OCI-M1 (cell line): ENCODE measurements at regions not wholly inside any gene's neighbourhood (a gene's known extent, or its start where the extent isn't known, plus 50 kb on each side); places are given as distances from the start of the nearest gene placed in this dataset.
"Not testable (repeated sequence)": the region's sequence is repeated elsewhere in the genome, so short reads cannot be mapped to it uniquely, and the experiment has no call there.

Experiments
- DNase-seq: peaks from one replicate; lab custom pipeline; 2025; lab: John Stamatoyannopoulos, UW

- DNase-seq = no peak
These were observed 118.2 kb upstream of the SLC5A12 start for GRCh38 chr11:26839911-26840698.

DNA sequence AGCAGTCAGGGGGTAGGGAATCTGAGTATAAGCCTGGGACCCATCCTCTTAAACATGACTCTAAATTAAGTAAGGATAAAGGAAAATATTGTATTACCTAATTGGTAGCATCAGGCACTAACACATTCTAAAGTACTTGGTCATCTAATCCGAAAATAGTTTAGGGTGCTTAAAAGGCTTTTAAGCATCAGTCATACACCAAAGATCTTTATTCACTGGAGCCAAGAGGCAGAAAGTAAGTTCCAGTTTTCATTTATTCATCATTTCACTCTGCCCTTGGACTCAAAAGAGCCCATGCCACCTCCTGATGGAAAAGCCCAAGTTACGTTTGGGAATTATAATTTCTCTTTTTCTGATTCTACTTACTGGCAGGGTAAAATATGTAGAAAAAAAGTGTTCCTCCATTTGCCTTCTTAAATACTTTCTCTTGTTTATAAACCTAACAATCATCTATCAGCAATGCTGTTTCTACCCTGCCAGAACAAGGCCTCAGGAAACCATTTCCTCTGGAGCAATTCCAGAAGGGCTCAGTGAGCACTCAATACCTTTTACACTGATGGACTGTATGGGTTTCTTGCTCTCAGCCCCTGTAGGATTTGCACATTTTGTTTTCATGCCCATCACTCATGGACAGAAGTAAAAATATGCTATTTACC lies 120.1 kb upstream of the SLC5A12 start:
- DNase-seq = no peak

DNA sequence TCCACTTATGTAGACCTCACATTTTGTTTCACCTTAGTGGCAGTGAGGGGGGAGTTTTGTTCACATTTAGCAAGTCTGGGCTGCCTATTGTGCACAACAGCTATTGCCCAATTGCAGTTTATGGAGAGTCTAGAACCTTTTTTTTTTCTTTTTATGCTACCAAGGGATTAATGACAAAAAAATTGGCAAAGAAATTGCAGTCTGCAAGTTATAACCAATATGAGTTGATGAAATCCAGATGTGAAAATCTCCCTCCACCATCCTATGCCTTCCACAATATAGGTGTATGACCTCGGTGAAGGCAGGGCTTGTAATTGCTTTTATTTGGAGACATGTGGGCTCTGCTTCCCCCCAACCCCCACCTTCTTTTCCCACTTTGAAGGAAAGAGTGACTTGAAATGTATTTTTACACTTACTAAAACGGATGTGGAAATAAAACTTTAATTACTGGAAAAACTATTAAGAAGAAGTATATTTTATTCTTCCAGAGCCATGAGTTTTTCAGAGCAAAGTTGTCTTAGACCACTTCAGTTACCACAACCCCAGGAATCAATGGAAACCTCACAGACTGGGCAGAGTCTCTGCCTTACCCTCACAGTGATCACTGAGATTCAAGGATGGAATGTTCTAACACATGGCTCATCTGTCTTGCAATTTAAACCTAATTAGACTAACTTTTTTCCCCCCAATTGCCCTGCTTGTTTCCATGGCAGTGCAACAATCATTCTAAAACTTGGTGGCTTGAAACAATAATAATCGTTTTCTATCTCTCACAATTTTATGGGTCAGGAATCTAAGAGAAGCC lies 120.8 kb upstream of the SLC5A12 start:
- DNase-seq = no peak

- no peak for DNase-seq
These were observed 121.7 kb upstream of the SLC5A12 start for GRCh38 chr11:26843539-26843938.

- DNase-seq = no peak
These were observed 123.1 kb upstream of the SLC5A12 start for GRCh38 chr11:26844963-26845362.

- DNase-seq = no peak
These were observed 124.4 kb upstream of the SLC5A12 start for GRCh38 chr11:26846227-26846626.

DNA sequence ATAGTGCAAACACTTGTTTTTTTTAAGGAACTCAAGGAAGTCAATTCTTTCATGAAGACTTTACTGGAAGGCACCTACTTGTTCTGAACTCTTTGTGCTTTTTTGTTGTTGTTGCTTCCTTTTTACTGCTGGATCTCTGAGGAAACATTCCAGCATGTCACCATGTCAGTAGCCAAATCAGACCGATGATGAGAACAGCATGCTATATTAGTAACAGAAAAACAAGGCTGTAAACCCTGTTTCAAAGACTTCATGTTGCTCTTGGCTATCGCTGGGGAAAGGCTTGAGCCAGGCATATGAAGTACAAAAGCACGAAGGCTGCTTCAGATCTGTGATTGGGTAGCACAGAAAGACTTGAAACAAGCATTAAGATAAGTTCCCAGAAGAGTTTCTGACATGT lies 125.6 kb upstream of the SLC5A12 start:
- no peak for DNase-seq

DNA sequence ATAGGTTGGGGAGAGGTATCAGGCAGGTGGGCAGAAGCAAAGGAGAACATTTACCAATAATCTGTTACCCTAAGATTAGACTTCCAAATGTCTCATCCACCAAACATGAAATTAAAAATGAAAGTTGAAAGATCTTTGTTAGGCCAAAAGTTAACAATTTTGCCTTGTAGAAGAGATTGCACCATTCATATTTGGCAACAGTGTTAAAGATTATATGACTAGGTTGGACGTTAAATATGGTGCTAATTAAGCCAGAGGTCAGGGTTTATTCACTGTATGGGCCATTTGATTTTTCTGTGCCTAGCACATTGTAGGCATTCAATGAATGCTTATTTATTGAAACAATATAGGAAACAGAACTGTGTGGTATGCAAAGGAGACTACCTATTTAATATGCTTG lies 126.1 kb upstream of the SLC5A12 start:
- no peak for DNase-seq

GRCh38 chr11:26849036-26849435 lies 127.2 kb upstream of the SLC5A12 start:
- no peak for DNase-seq

GRCh38 chr11:26851291-26851690 lies 129.4 kb upstream of the SLC5A12 start:
- DNase-seq = no peak

DNA sequence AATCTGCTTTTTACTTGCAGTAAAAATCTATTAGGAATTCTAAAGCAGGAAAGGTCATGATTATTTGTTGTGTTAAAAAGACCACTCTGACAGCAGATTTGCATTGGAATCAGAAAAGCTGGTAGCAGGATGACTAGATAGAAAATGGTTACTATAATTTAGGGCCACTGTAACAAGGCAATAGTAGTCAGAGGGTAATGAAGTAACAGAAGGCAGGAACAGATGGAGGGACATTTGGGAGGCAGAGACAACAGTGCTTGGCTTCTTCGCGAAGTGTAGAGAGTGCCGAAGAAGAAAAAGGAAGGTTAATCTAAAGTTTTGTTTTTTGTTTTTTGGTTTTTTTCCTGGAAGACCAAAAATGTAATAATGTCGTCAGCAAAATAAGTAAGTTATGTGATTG lies 129.8 kb upstream of the SLC5A12 start:
- DNase-seq = no peak

DNA sequence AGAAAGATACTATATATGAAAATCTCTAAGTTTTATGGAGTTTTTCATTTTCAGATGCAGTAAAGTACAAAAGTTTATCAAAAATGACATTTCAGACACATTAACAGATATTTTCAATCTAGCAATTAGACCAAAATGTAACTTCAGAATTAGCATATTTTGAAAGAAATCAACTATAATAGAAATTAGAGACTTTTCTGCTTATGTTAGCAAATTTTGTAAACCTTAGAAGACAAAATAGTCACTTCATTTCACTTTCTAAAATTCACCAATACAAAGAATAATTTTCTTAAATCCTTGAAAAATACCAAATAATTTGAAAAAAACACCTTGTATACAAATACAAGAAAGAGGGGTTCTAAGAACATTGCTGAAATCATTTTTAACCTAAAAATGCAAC lies 135.8 kb upstream of the FIBIN start:
- DNase-seq = no peak

GRCh38 chr11:26859416-26859815 lies 134.5 kb upstream of the FIBIN start:
- no peak for DNase-seq

- DNase-seq = no peak
These were observed 133.7 kb upstream of the FIBIN start for GRCh38 chr11:26860091-26860780.

DNA sequence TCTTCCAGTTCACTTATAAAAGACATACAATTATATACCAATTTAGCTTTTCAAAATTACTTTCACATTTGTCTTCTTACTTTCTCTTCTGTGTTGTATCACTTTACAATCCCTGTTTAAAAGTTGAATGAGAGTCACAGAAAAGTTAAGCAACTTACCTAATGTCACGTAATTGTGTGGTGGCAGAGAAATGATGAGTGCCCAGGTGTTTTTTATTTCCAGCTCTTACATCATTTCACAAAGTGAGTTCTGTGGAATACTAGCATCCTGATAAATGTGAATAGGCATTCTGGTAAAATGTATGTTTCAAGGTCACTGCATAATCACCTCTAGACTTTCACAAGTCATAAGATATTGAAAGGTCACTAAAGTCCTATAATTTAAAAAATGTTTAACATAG lies 133.0 kb upstream of the FIBIN start:
- DNase-seq = no peak

GRCh38 chr11:26862801-26863200 lies 131.1 kb upstream of the FIBIN start:
- no peak for DNase-seq

GRCh38 chr11:26865703-26866102 lies 128.2 kb upstream of the FIBIN start:
- no peak for DNase-seq

- DNase-seq = no peak
These were observed 126.6 kb upstream of the FIBIN start for GRCh38 chr11:26867286-26867685.

GRCh38 chr11:26878959-26879581 lies 114.8 kb upstream of the FIBIN start:
- no peak for DNase-seq

DNA sequence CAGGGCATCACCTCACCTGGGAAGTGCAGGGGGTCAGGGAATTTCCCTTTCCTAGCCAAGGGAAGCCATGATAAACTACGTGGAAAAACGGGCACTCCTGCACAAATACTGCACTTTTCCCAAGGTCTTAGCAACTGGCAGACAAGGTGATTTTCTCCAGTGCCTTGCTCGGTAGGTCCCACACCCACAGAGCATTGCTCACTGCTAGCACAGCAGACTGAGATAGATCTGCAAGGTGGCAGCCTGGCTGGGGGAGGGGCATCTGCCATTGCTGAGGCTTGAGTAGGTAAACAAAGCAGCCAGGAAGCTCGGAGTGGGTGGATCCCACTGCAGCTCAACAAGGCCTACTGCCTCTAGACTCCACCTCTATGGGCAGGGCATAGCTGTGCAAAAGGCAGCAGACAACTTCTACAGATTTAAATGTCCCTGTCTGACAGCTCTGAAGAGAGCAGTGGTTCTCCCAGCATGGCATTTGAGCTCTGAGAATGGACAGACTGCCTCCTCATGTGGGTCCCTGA lies 111.5 kb upstream of the FIBIN start:
- not testable (repeated sequence) for DNase-seq

DNA sequence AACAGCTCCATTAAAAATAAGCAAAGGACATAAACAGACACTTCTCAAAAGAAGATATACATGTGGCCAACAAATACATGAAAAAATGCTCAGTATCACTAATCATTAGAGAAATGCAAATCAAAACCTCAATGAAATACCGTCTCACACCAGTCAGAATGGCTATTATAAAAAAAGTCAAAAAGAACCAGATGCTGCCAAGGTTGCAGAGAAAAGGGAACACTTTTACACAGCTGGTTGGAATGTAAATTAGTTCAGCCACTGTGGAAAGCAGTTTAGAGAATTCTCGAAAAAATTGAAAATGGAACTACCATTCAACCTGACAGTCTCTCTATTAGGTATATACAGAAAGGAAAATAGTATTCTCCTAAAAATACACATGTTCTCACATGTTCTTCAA lies 102.4 kb upstream of the FIBIN start:
- DNase-seq = no peak

DNA sequence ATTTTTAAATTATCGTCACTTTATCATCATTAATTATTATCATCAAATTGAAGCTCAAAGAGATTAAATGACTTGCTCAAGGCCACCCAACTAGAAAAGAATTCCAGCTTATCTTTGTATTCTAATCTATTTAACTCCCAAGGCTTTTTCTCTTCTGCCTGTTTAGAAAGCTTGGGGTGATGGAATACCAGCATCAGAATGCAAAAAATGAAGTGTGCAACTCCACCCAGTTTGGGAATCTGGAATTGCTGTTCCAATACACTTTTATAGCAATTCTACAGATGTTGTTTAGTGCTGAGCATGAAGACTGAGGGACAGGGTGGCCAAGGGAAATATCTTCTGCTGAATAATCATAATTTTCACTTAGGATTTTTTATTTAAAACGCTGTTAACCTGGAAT lies 97.2 kb upstream of the FIBIN start:
- no peak for DNase-seq
